ENCODE measurements at regions not wholly inside any gene's neighbourhood (a gene's known extent, or its start where the extent isn't known, plus 50 kb on each side); places are given as distances from the start of the nearest gene placed in this dataset.
"Not testable (repeated sequence)": the region's sequence is repeated elsewhere in the genome, so short reads cannot be mapped to it uniquely, and the experiment has no call there.

DNA sequence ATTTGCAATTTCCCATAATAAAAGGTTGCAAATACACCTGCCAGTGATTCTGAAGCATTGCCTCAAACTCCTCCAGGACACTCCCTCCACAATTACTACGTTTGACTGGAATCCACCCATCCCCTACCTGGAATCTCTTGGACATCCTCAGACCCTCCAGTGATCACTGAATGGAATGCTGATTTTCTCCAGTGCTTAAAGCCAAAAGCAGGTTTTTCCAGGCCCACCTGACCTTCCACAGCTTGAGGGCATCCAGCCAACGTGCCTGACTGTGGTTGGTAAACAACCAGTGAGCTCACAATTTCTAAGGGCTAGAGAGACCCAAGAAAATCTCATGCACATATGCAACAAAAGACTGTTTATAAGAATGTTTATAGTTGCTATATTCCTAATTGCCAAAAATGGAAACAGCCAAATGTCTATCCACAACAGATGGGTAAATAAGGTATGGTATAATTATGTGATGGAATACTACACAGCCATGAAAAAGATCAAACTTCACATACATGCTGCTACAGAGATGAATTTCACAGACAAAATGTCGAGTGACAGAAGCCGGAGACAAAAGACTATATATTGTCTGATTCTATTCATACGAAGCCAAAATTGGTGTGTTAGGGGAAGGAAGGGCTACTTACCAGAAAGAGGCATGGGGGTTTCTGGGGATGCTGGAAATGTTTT, 147.1 kb upstream of the RREB1 start:
- peaks cover 0 to 6% (median 4%) of the 10 kb centered on the region in 8 donors for H3K9me3 ChIP-seq
- no peak for DNase-seq
- no peaks in the 10 kb centered on the region for H3K27me3 ChIP-seq (replicated peaks in 1 of 7)
- H3K4me1 ChIP-seq, result no peaks in the 10 kb centered on the region
- no peak overlapping the region for H3K4me3 ChIP-seq
- H3K27ac ChIP-seq, result no peak overlapping the region
- intact Hi-C loops (cut with DNase I; ENCODE audit: low total_unique reads), result no loop called here
- TF ChIP-seq CTCF (IDR thresholded peaks at IDR 0.05 in 8 of 11, conservative IDR thresholded peaks at IDR 0.05 in 3 of 11) (no peak), POLR2AphosphoS5 (IDR thresholded peaks at IDR 0.05) (no peak)
- 76 to 87% (median 80%) methylated on average over 5 of the region's 5 CpGs for WGBS, 5 donors
- no peaks in the 10 kb centered on the region for H3K36me3 ChIP-seq

GRCh38 chr6:6962086-6962485, 145.7 kb upstream of the RREB1 start:
- WGBS, 5 donors, result 94 to 98% (median 97%) methylated on average over 4 of the region's 4 CpGs
- no peaks in the 10 kb centered on the region for H3K27me3 ChIP-seq (replicated peaks in 1 of 7)
- TF ChIP-seq POLR2AphosphoS5 (IDR thresholded peaks at IDR 0.05) (no peak), CTCF (IDR thresholded peaks at IDR 0.05 in 8 of 11, conservative IDR thresholded peaks at IDR 0.05 in 3 of 11) (no peak), POLR2A (IDR thresholded peaks at IDR 0.05) (no peak)
- no peak overlapping the region for H3K4me3 ChIP-seq
- intact Hi-C loops (cut with DNase I; ENCODE audit: low total_unique reads), result no loop called here
- peaks cover 0 to 6% (median 4%) of the 10 kb centered on the region in 8 donors for H3K9me3 ChIP-seq
- DNase-seq, result no peak
- H3K4me1 ChIP-seq, result no peaks in the 10 kb centered on the region
- H3K36me3 ChIP-seq, result no peaks in the 10 kb centered on the region
- H3K27ac ChIP-seq, result no peak overlapping the region

GRCh38 chr6:6962699-6963098, 145.1 kb upstream of the RREB1 start:
- DNase-seq, result no peak
- Histone ChIP-seq H3K4me3 (no peak overlapping the region), H3K27ac (no peak overlapping the region), H3K9me3 (peaks cover 0 to 6% (median 4%) of the 10 kb centered on the region in 8 donors), H3K27me3 (replicated peaks in 1 of 7) (no peaks in the 10 kb centered on the region), H3K36me3 (no peaks in the 10 kb centered on the region), H3K4me1 (no peaks in the 10 kb centered on the region)
- intact Hi-C loops (cut with DNase I; ENCODE audit: low total_unique reads), result no loop called here
- 80 to 95% (median 89%) methylated on average over 4 of the region's 4 CpGs for WGBS, 5 donors
- TF ChIP-seq POLR2A (IDR thresholded peaks at IDR 0.05) (no peak), POLR2AphosphoS5 (IDR thresholded peaks at IDR 0.05) (no peak), CTCF (IDR thresholded peaks at IDR 0.05 in 8 of 11, conservative IDR thresholded peaks at IDR 0.05 in 3 of 11) (no peak)

GRCh38 chr6:6963390-6963789, 144.4 kb upstream of the RREB1 start:
- H3K4me3 ChIP-seq; H3K27me3 ChIP-seq (replicated peaks in 1 of 7); DNase-seq; H3K4me1 ChIP-seq; H3K36me3 ChIP-seq; intact Hi-C loops (cut with DNase I; ENCODE audit: low total_unique reads); H3K9me3 ChIP-seq; H3K27ac ChIP-seq: not testable (repeated sequence)
- WGBS, 5 donors, result 61 to 78% (median 73%) methylated on average over 7 of the region's 7 CpGs

DNA sequence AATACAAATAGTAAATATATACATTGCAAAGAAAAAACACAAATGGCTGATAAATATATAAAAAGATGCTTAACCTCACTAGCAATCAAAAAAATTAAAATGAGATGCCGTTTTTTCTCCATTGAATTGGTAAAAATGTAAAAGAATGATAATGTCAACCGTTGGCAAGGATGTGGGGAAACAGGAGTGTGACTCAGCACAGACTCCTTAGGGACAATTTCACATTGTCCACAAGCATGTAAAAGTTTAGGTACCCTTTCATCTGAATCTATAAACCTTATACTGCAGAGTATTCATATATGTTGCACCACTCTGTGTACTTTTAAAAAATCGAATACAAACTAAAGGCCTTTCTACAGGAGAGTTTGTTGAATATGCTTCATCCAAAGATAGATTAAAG, 143.1 kb upstream of the RREB1 start:
- Histone ChIP-seq H3K4me3 (no peak overlapping the region), H3K27me3 (replicated peaks in 1 of 7) (no peaks in the 10 kb centered on the region), H3K9me3 (peaks cover 0 to 6% (median 4%) of the 10 kb centered on the region in 8 donors), H3K4me1 (no peaks in the 10 kb centered on the region), H3K36me3 (no peaks in the 10 kb centered on the region), H3K27ac (no peak overlapping the region)
- TF ChIP-seq POLR2A (IDR thresholded peaks at IDR 0.05), result no peak
- TF ChIP-seq CTCF (IDR thresholded peaks at IDR 0.05 in 8 of 11, conservative IDR thresholded peaks at IDR 0.05 in 3 of 11), result no peak
- TF ChIP-seq POLR2AphosphoS5 (IDR thresholded peaks at IDR 0.05), result no peak
- no peak for DNase-seq
- WGBS, 5 donors, result 62 to 81% (median 71%) methylated on average over 3 of the region's 3 CpGs
- intact Hi-C loops (cut with DNase I; ENCODE audit: low total_unique reads), result no loop called here
